ENCODE measurements at regions not wholly inside any gene's neighbourhood (a gene's known extent, or its start where the extent isn't known, plus 50 kb on each side); places are given as distances from the start of the nearest gene placed in this dataset.
A peak's percentile ranks its signal among the peaks of the same experiment; 100 is the strongest.
"Not testable (repeated sequence)": the region's sequence is repeated elsewhere in the genome, so short reads cannot be mapped to it uniquely, and the experiment has no call there.

- Histone ChIP-seq H3K27me3 (ENCODE audit: insufficient read depth, low read length, poor library complexity) (no peaks in the 10 kb centered on the region), H2BK15ac (replicated peaks; ENCODE audit: low read depth) (no peak overlapping the region), H3K18ac (ENCODE audit: low read length) (no peak overlapping the region)
These were observed 349.4 kb upstream of the LRRC3B start for GRCh38 chr3:26273196-26273595.

GRCh38 chr3:26279091-26279490 is 343.5 kb upstream of the LRRC3B start:
- Histone ChIP-seq H3K4me3 (ENCODE audit: low read length) (no peak overlapping the region), H3K27ac (ENCODE audit: low read depth, low read length) (no peak overlapping the region), H4K5ac (ENCODE audit: low read length) (no peak overlapping the region), H3K4me1 (ENCODE audit: control insufficient read depth, low read depth, low read length) (no peaks in the 10 kb centered on the region), H2BK5ac (ENCODE audit: low read length) (no peak overlapping the region), H3K9ac (ENCODE audit: low read length) (no peak overlapping the region), H4K8ac (ENCODE audit: low read depth, low read length) (no peak overlapping the region), H3K23ac (ENCODE audit: low read length) (no peak overlapping the region), H3K18ac (ENCODE audit: low read length) (no peak overlapping the region), H3K79me1 (ENCODE audit: low read length) (no peaks in the 10 kb centered on the region), H3K4ac (ENCODE audit: low read depth, low read length) (no peak overlapping the region), H2BK120ac (ENCODE audit: low read depth, low read length) (no peak overlapping the region), H3K56ac (ENCODE audit: low read length) (no peak overlapping the region), H3K4me2 (ENCODE audit: low read length) (no peak overlapping the region), H2AK5ac (ENCODE audit: low read length) (no peak overlapping the region), H3K79me2 (ENCODE audit: control insufficient read depth, insufficient read depth, low read length) (no peaks in the 10 kb centered on the region), H3K27me3 (ENCODE audit: insufficient read depth, low read length, poor library complexity) (no peaks in the 10 kb centered on the region), H3K36me3 (ENCODE audit: control insufficient read depth, insufficient read depth, low read length) (no peaks in the 10 kb centered on the region), H2BK15ac (replicated peaks; ENCODE audit: low read depth) (no peak overlapping the region)
- WGBS (ENCODE audit: extremely low coverage, insufficient coverage, low lambda C conversion rate): no CpG with 5 or more reads among the region's 1 CpG
- no peak for DNase-seq

More at GRCh38 chr3:26273196-26273595, 349.4 kb upstream of the LRRC3B start:
- H4K8ac ChIP-seq (ENCODE audit: low read depth, low read length): no peak overlapping the region
- no peaks in the 10 kb centered on the region for H3K79me2 ChIP-seq (ENCODE audit: control insufficient read depth, insufficient read depth, low read length)
- DNase-seq: no peak
- no peak overlapping the region for H2BK5ac ChIP-seq (ENCODE audit: low read length)
- H3K4me3 ChIP-seq (ENCODE audit: low read length): no peak overlapping the region
- H3K4me1 ChIP-seq (ENCODE audit: control insufficient read depth, low read depth, low read length): no peaks in the 10 kb centered on the region
- H3K4me2 ChIP-seq (ENCODE audit: low read length): no peak overlapping the region
- no peak overlapping the region for H3K56ac ChIP-seq (ENCODE audit: low read length)
- no peak overlapping the region for H3K23ac ChIP-seq (ENCODE audit: low read length)
- H3K79me1 ChIP-seq (ENCODE audit: low read length): no peaks in the 10 kb centered on the region
- H3K36me3 ChIP-seq (ENCODE audit: control insufficient read depth, insufficient read depth, low read length): no peaks in the 10 kb centered on the region
- no peak overlapping the region for H2BK120ac ChIP-seq (ENCODE audit: low read depth, low read length)
- H2AK5ac ChIP-seq (ENCODE audit: low read length): no peak overlapping the region
- H3K9ac ChIP-seq (ENCODE audit: low read length): no peak overlapping the region
- H4K5ac ChIP-seq (ENCODE audit: low read length): no peak overlapping the region
- H3K4ac ChIP-seq (ENCODE audit: low read depth, low read length): no peak overlapping the region
- H3K27ac ChIP-seq (ENCODE audit: low read depth, low read length): no peak overlapping the region

GRCh38 chr3:26280517-26280916 is 342.1 kb upstream of the LRRC3B start:
- H2BK15ac ChIP-seq (replicated peaks; ENCODE audit: low read depth): no peak overlapping the region
- WGBS (ENCODE audit: extremely low coverage, insufficient coverage, low lambda C conversion rate): no CpG with 5 or more reads among the region's 2 CpGs
- H3K36me3 ChIP-seq (ENCODE audit: control insufficient read depth, insufficient read depth, low read length): no peaks in the 10 kb centered on the region
- H3K23ac ChIP-seq (ENCODE audit: low read length): no peak overlapping the region
- no peak overlapping the region for H3K4me3 ChIP-seq (ENCODE audit: low read length)
- H3K18ac ChIP-seq (ENCODE audit: low read length): no peak overlapping the region
- H2AK5ac ChIP-seq (ENCODE audit: low read length): no peak overlapping the region
- no peak overlapping the region for H3K4ac ChIP-seq (ENCODE audit: low read depth, low read length)
- no peak overlapping the region for H2BK5ac ChIP-seq (ENCODE audit: low read length)
- no peak overlapping the region for H3K9ac ChIP-seq (ENCODE audit: low read length)
- no peaks in the 10 kb centered on the region for H3K4me1 ChIP-seq (ENCODE audit: control insufficient read depth, low read depth, low read length)
- no peak overlapping the region for H3K4me2 ChIP-seq (ENCODE audit: low read length)
- H2BK120ac ChIP-seq (ENCODE audit: low read depth, low read length): no peak overlapping the region
- no peaks in the 10 kb centered on the region for H3K79me1 ChIP-seq (ENCODE audit: low read length)
- H3K56ac ChIP-seq (ENCODE audit: low read length): no peak overlapping the region
- H3K27ac ChIP-seq (ENCODE audit: low read depth, low read length): no peak overlapping the region
- no peak overlapping the region for H4K8ac ChIP-seq (ENCODE audit: low read depth, low read length)
- H4K5ac ChIP-seq (ENCODE audit: low read length): no peak overlapping the region
- H3K79me2 ChIP-seq (ENCODE audit: control insufficient read depth, insufficient read depth, low read length): no peaks in the 10 kb centered on the region
- H3K27me3 ChIP-seq (ENCODE audit: insufficient read depth, low read length, poor library complexity): no peaks in the 10 kb centered on the region
- peak; percentile 50 for DNase-seq

GRCh38 chr3:26281284-26281985 is 341.1 kb upstream of the LRRC3B start:
- Histone ChIP-seq H2BK15ac (replicated peaks; ENCODE audit: low read depth) (no peak overlapping the region), H3K27me3 (ENCODE audit: insufficient read depth, low read length, poor library complexity) (no peaks in the 10 kb centered on the region), H2BK5ac (ENCODE audit: low read length) (no peak overlapping the region)

GRCh38 chr3:26284503-26284902 is 338.1 kb upstream of the LRRC3B start:
- not testable (repeated sequence) for H2BK5ac ChIP-seq (ENCODE audit: low read length); H3K4me2 ChIP-seq (ENCODE audit: low read length); DNase-seq; H3K27ac ChIP-seq (ENCODE audit: low read depth, low read length); H3K4ac ChIP-seq (ENCODE audit: low read depth, low read length); H3K23ac ChIP-seq (ENCODE audit: low read length); H3K56ac ChIP-seq (ENCODE audit: low read length); H2BK120ac ChIP-seq (ENCODE audit: low read depth, low read length); H4K8ac ChIP-seq (ENCODE audit: low read depth, low read length); H3K4me3 ChIP-seq (ENCODE audit: low read length); H2BK15ac ChIP-seq (replicated peaks; ENCODE audit: low read depth); H3K4me1 ChIP-seq (ENCODE audit: control insufficient read depth, low read depth, low read length); H3K18ac ChIP-seq (ENCODE audit: low read length); H3K79me1 ChIP-seq (ENCODE audit: low read length); H3K27me3 ChIP-seq (ENCODE audit: insufficient read depth, low read length, poor library complexity); H3K9ac ChIP-seq (ENCODE audit: low read length); H2AK5ac ChIP-seq (ENCODE audit: low read length); H4K5ac ChIP-seq (ENCODE audit: low read length); H3K36me3 ChIP-seq (ENCODE audit: control insufficient read depth, insufficient read depth, low read length); H3K79me2 ChIP-seq (ENCODE audit: control insufficient read depth, insufficient read depth, low read length)
- WGBS (ENCODE audit: extremely low coverage, insufficient coverage, low lambda C conversion rate): no CpG with 5 or more reads among the region's 4 CpGs

More at GRCh38 chr3:26281284-26281985, 341.1 kb upstream of the LRRC3B start:
- Histone ChIP-seq H3K4me3 (ENCODE audit: low read length) (no peak overlapping the region), H2AK5ac (ENCODE audit: low read length) (no peak overlapping the region), H3K4ac (ENCODE audit: low read depth, low read length) (no peak overlapping the region), H2BK120ac (ENCODE audit: low read depth, low read length) (no peak overlapping the region), H3K79me2 (ENCODE audit: control insufficient read depth, insufficient read depth, low read length) (no peaks in the 10 kb centered on the region), H3K4me2 (ENCODE audit: low read length) (no peak overlapping the region), H4K8ac (ENCODE audit: low read depth, low read length) (no peak overlapping the region), H3K79me1 (ENCODE audit: low read length) (no peaks in the 10 kb centered on the region), H3K23ac (ENCODE audit: low read length) (no peak overlapping the region), H3K18ac (ENCODE audit: low read length) (no peak overlapping the region), H4K5ac (ENCODE audit: low read length) (no peak overlapping the region), H3K9ac (ENCODE audit: low read length) (no peak overlapping the region), H3K27ac (ENCODE audit: low read depth, low read length) (no peak overlapping the region), H3K4me1 (ENCODE audit: control insufficient read depth, low read depth, low read length) (no peaks in the 10 kb centered on the region), H3K56ac (ENCODE audit: low read length) (no peak overlapping the region), H3K36me3 (ENCODE audit: control insufficient read depth, insufficient read depth, low read length) (no peaks in the 10 kb centered on the region)
- DNase-seq: no peak
- WGBS (ENCODE audit: extremely low coverage, insufficient coverage, low lambda C conversion rate): no CpG with 5 or more reads among the region's 3 CpGs

- no peak overlapping the region for H3K4ac ChIP-seq (ENCODE audit: low read depth, low read length)
- H3K79me1 ChIP-seq (ENCODE audit: low read length): no peaks in the 10 kb centered on the region
- no peaks in the 10 kb centered on the region for H3K27me3 ChIP-seq (ENCODE audit: insufficient read depth, low read length, poor library complexity)
- no peak overlapping the region for H2BK5ac ChIP-seq (ENCODE audit: low read length)
- H3K27ac ChIP-seq (ENCODE audit: low read depth, low read length): no peak overlapping the region
- no peak overlapping the region for H2AK5ac ChIP-seq (ENCODE audit: low read length)
- no peak overlapping the region for H4K5ac ChIP-seq (ENCODE audit: low read length)
- H3K56ac ChIP-seq (ENCODE audit: low read length): no peak overlapping the region
- no peak overlapping the region for H2BK15ac ChIP-seq (replicated peaks; ENCODE audit: low read depth)
- no peak overlapping the region for H2BK120ac ChIP-seq (ENCODE audit: low read depth, low read length)
- DNase-seq: no peak
- no peak overlapping the region for H3K4me3 ChIP-seq (ENCODE audit: low read length)
- no peaks in the 10 kb centered on the region for H3K79me2 ChIP-seq (ENCODE audit: control insufficient read depth, insufficient read depth, low read length)
- no peak overlapping the region for H3K9ac ChIP-seq (ENCODE audit: low read length)
- no peak overlapping the region for H3K4me2 ChIP-seq (ENCODE audit: low read length)
- WGBS (ENCODE audit: extremely low coverage, insufficient coverage, low lambda C conversion rate): no CpG with 5 or more reads among the region's 1 CpG
- H3K18ac ChIP-seq (ENCODE audit: low read length): no peak overlapping the region
- H3K36me3 ChIP-seq (ENCODE audit: control insufficient read depth, insufficient read depth, low read length): no peaks in the 10 kb centered on the region
- H3K23ac ChIP-seq (ENCODE audit: low read length): no peak overlapping the region
- no peaks in the 10 kb centered on the region for H3K4me1 ChIP-seq (ENCODE audit: control insufficient read depth, low read depth, low read length)
- H4K8ac ChIP-seq (ENCODE audit: low read depth, low read length): no peak overlapping the region
These were observed 330.7 kb upstream of the LRRC3B start for GRCh38 chr3:26291840-26292239.

All from mesendoderm (in vitro differentiated cells).